HepG2 (cell line): ENCODE measurements at regions not wholly inside any gene's neighbourhood (a gene's known extent, or its start where the extent isn't known, plus 50 kb on each side); places are given as distances from the start of the nearest gene placed in this dataset.

Experiments used
- ATAC-seq: fragments of 200-7000 bp; cut with Tn5 transposase; 3 replicates; pipeline ENCODE4 v1.9.1; 2020; ENCODE audit warnings: mild to moderate bottlenecking, moderate library complexity
- BruUV-seq: library from RNA; stranded (reverse); fragments of 400-500 nt; replicated peaks from 2 replicates; lab custom pipeline; 2021; lab: Mats Ljungman, UMichigan
- CTCF ChIA-PET: fragments of 300-600 bp; formaldehyde crosslinking; extraction: SDS; loops from one replicate; lab custom pipeline; 2021; ENCODE audit warnings: low total read pairs, inconsistent platforms, low intra/inter-chr PET ratio; lab: Yijun Ruan, JAX
- POLR2A ChIA-PET: fragments of 350-600 bp; sonication (Branson Sonifier 250); formaldehyde crosslinking; loops from one replicate; lab custom pipeline; 2020; ENCODE audit warnings: antibody characterized with exemption, inconsistent platforms; lab: Yijun Ruan, JAX
- DNase-seq: peaks from one replicate; pipeline ENCODE4 v3.0.0-alpha.2; 2015; ENCODE audit warnings: low spot score
- FAIRE-seq: peaks from 3 replicates; lab custom pipeline; 2011; peaks lifted over from hg19 to GRCh38; lab: Jason Lieb, UNC
- H2AFZ ChIP-seq: one replicate; pipeline ENCODE4 v1.6.1; 2011; ENCODE audit warnings: low read length, inconsistent platforms
- H3K27ac ChIP-seq: fragments of 300-600 bp; 3 replicates; pipeline ENCODE4 v1.8.0; 2011; ENCODE audit warnings: mixed run types, mild to moderate bottlenecking, mixed read lengths, low read length, inconsistent platforms; ENCODE audit not compliant: insufficient read depth; ENCODE audit errors: extremely low read length
- H3K27me3 ChIP-seq, 2 experiments: fragments of 200-600 bp in 1 of 2; 2 replicates in 1 of 2; 3 replicates in 1 of 2; pipeline versions ENCODE4 v1.6.0 to v1.8.0; 2011; ENCODE audit warnings: low read length in 2 of 2, mild to moderate bottlenecking in 2 of 2, moderate library complexity in 2 of 2, inconsistent platforms in 1 of 2; ENCODE audit not compliant: insufficient read depth in 2 of 2, control insufficient read depth in 1 of 2
- H3K36me3 ChIP-seq, 2 experiments: fragments of 200-600 bp in 1 of 2; replicated peaks in 1 of 2; 2 replicates in 1 of 2; 3 replicates in 1 of 2; pipeline versions ENCODE4 v1.5.1 to v1.8.0; 2011; ENCODE audit warnings: low read length in 2 of 2, inconsistent platforms in 1 of 2; ENCODE audit not compliant: insufficient read depth in 2 of 2, control insufficient read depth in 1 of 2
- H3K4me1 ChIP-seq: 2 replicates; pipeline ENCODE4 v1.5.1; 2012; ENCODE audit warnings: low read length, inconsistent platforms; ENCODE audit not compliant: insufficient read depth
- H3K4me2 ChIP-seq: 2 replicates; pipeline ENCODE4 v1.6.0; 2011; ENCODE audit warnings: low read depth, low read length, inconsistent platforms
- H3K4me3 ChIP-seq, 3 experiments: fragments of 200-600 bp in 1 of 3; sonication (generic), shearing (Covaris generic) in 1 of 3; replicated peaks in 1 of 3; 2 replicates each; pipeline ENCODE4 v1.5.1; 2011 to 2016; ENCODE audit warnings: low read length in 3 of 3, inconsistent platforms in 2 of 3, low read depth in 2 of 3, mild to moderate bottlenecking in 2 of 3, control low read depth in 1 of 3, mixed read lengths in 1 of 3; ENCODE audit not compliant: insufficient read depth in 1 of 3
- H3K79me2 ChIP-seq: one replicate; pipeline ENCODE4 v1.6.1; 2011; ENCODE audit warnings: low read length, inconsistent platforms; ENCODE audit not compliant: insufficient read depth
- H3K9ac ChIP-seq: 2 replicates; pipeline ENCODE4 v1.6.0; 2011; ENCODE audit warnings: mild to moderate bottlenecking, low read depth, low read length, inconsistent platforms; ENCODE audit not compliant: insufficient read depth
- H3K9me3 ChIP-seq: 2 replicates; pipeline ENCODE4 v1.5.1; 2012; ENCODE audit warnings: mild to moderate bottlenecking, low read length
- H4K20me1 ChIP-seq: 2 replicates; pipeline ENCODE4 v1.6.0; 2011; ENCODE audit warnings: inconsistent platforms, mild to moderate bottlenecking, low read length, moderate library complexity; ENCODE audit not compliant: insufficient read depth
- AHDC1 ChIP-seq: sonication (generic); formaldehyde crosslinking; IDR thresholded peaks from 2 replicates; pipeline ENCODE4 v1.5.1; 2020; ENCODE audit warnings: mild to moderate bottlenecking, missing genetic modification reagents, borderline replicate concordance
- ATF3 ChIP-seq: sonication (generic); formaldehyde crosslinking; IDR thresholded peaks from 2 replicates; pipeline ENCODE4 v1.4.0; 2020; ENCODE audit warnings: missing genetic modification reagents
- CHD2 ChIP-seq: IDR thresholded peaks from 2 replicates; pipeline ENCODE4 v1.6.1; 2011; ENCODE audit warnings: low read depth, low read length, improper control_type of control experiment
- NKX3-1 ChIP-seq: sonication (generic); formaldehyde crosslinking; IDR thresholded peaks from 2 replicates; pipeline ENCODE4 v1.5.0; 2020; ENCODE audit warnings: missing genetic modification reagents
- RBAK ChIP-seq: sonication (generic); formaldehyde crosslinking; IDR thresholded peaks from 2 replicates; pipeline ENCODE4 v1.5.1; 2020; ENCODE audit warnings: mild to moderate bottlenecking, missing genetic modification reagents
- ZIK1 ChIP-seq: sonication (generic); formaldehyde crosslinking; IDR thresholded peaks from 2 replicates; pipeline ENCODE4 v1.5.0; 2020; ENCODE audit warnings: mild to moderate bottlenecking, low read depth, missing genetic modification reagents, borderline replicate concordance
- ZNF367 ChIP-seq: sonication (generic); formaldehyde crosslinking; IDR thresholded peaks from 2 replicates; pipeline ENCODE4 v1.4.0; 2020; ENCODE audit warnings: missing genetic modification reagents, borderline replicate concordance
- ZNF652 ChIP-seq: IDR thresholded peaks from 2 replicates; pipeline ENCODE4 v1.6.1; 2016; ENCODE audit warnings: low read depth, borderline replicate concordance
- ZNF687 ChIP-seq: sonication (generic); formaldehyde crosslinking; IDR thresholded peaks from 2 replicates; pipeline ENCODE4 v1.5.1; 2020; ENCODE audit warnings: mild to moderate bottlenecking, missing genetic modification reagents, moderate library complexity
- ZSCAN25 ChIP-seq: sonication (generic); formaldehyde crosslinking; IDR thresholded peaks from 2 replicates; pipeline ENCODE4 v1.8.0; 2022; ENCODE audit warnings: mild to moderate bottlenecking, missing genetic modification reagents
- ZSCAN30 ChIP-seq: sonication (generic); formaldehyde crosslinking; IDR thresholded peaks from 2 replicates; pipeline ENCODE4 v1.5.0; 2020; ENCODE audit warnings: mild to moderate bottlenecking, missing genetic modification reagents
- WGBS: methylation state at CpG from one replicate; pipeline ENCODE4 v1.1.6; 2017; ENCODE audit warnings: low lambda C conversion rate; 5-methylcytosine and 5-hydroxymethylcytosine counted together
- in situ Hi-C: cut with HindIII; loops from 2 replicates; pipeline ENCODE4 v1.10.0; 2017; ENCODE audit warnings: low pct_unique_long_range_greater_than_20kb; ENCODE audit not compliant: extremely low pct_ligation_motif_present
- intact Hi-C: fragments of 100-400 bp; cut with micrococcal nuclease; formaldehyde crosslinking; loops from one replicate; pipeline ENCODE4 v1.10.0; 2022; ENCODE audit not compliant: unreplicated experiment
- TF ChIP-seq, protein P1 (sequence below): sonication (generic); formaldehyde crosslinking; IDR thresholded peaks from 2 replicates; pipeline ENCODE4 v1.4.0; 2020; ENCODE audit warnings: missing genetic modification reagents, borderline replicate concordance

DNA sequence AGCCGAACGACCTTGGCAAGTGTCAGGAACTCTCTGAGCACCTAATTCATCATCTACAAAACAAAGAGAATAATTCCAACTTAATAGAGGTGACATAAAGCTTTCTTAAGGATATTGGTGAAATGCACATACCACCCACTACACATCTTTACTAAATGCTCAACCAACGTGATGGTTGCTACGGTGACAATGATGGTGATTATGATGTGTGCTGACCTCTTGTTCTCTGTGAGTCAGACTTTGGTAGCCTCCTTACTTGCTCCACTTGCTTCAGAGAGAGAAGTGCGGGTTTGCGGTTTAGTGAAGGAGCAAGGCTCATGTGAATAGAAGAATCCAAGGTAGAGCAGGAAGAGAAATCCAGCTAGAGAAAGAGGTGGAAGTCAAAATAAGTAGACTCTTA lies 52.8 kb upstream of the CLNK start:
- BruUV-seq, result no TSS peak
- POLR2A ChIA-PET, result no interaction called here
- TF ChIP-seq CHD2, result no peak
- TF ChIP-seq ZNF367 (CRISPR knock-in tag), result no peak
- TF ChIP-seq ZSCAN25, result no peak
- TF ChIP-seq, protein P1, sequence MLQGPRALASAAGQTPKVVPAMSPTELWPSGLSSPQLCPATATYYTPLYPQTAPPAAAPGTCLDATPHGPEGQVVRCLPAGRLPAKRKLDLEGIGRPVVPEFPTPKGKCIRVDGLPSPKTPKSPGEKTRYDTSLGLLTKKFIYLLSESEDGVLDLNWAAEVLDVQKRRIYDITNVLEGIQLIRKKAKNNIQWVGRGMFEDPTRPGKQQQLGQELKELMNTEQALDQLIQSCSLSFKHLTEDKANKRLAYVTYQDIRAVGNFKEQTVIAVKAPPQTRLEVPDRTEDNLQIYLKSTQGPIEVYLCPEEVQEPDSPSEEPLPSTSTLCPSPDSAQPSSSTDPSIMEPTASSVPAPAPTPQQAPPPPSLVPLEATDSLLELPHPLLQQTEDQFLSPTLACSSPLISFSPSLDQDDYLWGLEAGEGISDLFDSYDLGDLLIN (CRISPR knock-in tag), result no peak
- TF ChIP-seq ZSCAN30, result no peak
- no peak for TF ChIP-seq ZNF652 (CRISPR knock-in tag)
- TF ChIP-seq ZIK1 (CRISPR knock-in tag), result no peak
- TF ChIP-seq ZNF687, result no peak
- no peak for TF ChIP-seq AHDC1 (CRISPR knock-in tag)
- TF ChIP-seq RBAK, result no peak
- no peak for TF ChIP-seq ATF3 (CRISPR knock-in tag)
- no peak for TF ChIP-seq NKX3-1 (CRISPR knock-in tag)

More for the DNA sequence above, 52.8 kb upstream of the CLNK start:
- H3K9ac ChIP-seq, result no peak overlapping the region
- DNase-seq, result no peak
- no peak overlapping the region for H3K4me2 ChIP-seq
- H3K4me3 ChIP-seq, result no peak overlapping the region
- no peak overlapping the region for H2AFZ ChIP-seq
- no peak for ATAC-seq
- CTCF ChIA-PET, result no interaction called here
- no peaks in the 10 kb centered on the region for H3K27me3 ChIP-seq
- intact Hi-C loops, result no loop called here
- H3K4me1 ChIP-seq, result no peaks in the 10 kb centered on the region
- H3K9me3 ChIP-seq, result no peaks in the 10 kb centered on the region
- 35% methylated on average over 6 of the region's 6 CpGs for WGBS
- no peaks in the 10 kb centered on the region for H3K36me3 ChIP-seq
- in situ Hi-C loops, result no loop called here
- FAIRE-seq, result no peak
- no peaks in the 10 kb centered on the region for H3K79me2 ChIP-seq
- H3K27ac ChIP-seq, result no peak overlapping the region
- H4K20me1 ChIP-seq, result no peaks in the 10 kb centered on the region
